ENCODE measurements at regions not wholly inside any gene's neighbourhood (a gene's known extent, or its start where the extent isn't known, plus 50 kb on each side); places are given as distances from the start of the nearest gene placed in this dataset.

- DNase-seq (ENCODE audit: low read depth in 2 of 2), result no peak
Observed at GRCh38 chr20:50242548-50242862, 51.9 kb downstream of the CEBPB start.

- DNase-seq (ENCODE audit: low read depth in 2 of 2), result no peak
Observed at GRCh38 chr20:50242863-50243609, 52.4 kb downstream of the CEBPB start.

- DNase-seq (ENCODE audit: low read depth in 2 of 2), result no peak
Observed at GRCh38 chr20:50243610-50244351, 53.2 kb downstream of the CEBPB start.

GRCh38 chr20:50244352-50245149 is 53.9 kb downstream of the CEBPB start:
- no peak for DNase-seq (ENCODE audit: low read depth in 2 of 2)

GRCh38 chr20:50245498-50246366 is 55.1 kb downstream of the CEBPB start:
- no peak for DNase-seq (ENCODE audit: low read depth in 2 of 2)

- DNase-seq (ENCODE audit: low read depth in 2 of 2), result no peak
Observed at GRCh38 chr20:50246367-50247195, 56.0 kb downstream of the CEBPB start.

- no peak for DNase-seq (ENCODE audit: low read depth in 2 of 2)
Observed at GRCh38 chr20:50247196-50248094, 56.8 kb downstream of the CEBPB start.

- DNase-seq (ENCODE audit: low read depth in 2 of 2), result no peak
Observed at GRCh38 chr20:50248104-50248641, 57.5 kb downstream of the CEBPB start.

GRCh38 chr20:50249447-50250388 is 59.1 kb downstream of the CEBPB start:
- no peak for DNase-seq (ENCODE audit: low read depth in 2 of 2)

- no peak for DNase-seq (ENCODE audit: low read depth in 2 of 2)
Observed at GRCh38 chr20:50250679-50251382, 60.2 kb downstream of the CEBPB start.

- no peak for DNase-seq (ENCODE audit: low read depth in 2 of 2)
Observed at GRCh38 chr20:50251383-50251748, 60.7 kb downstream of the CEBPB start.

GRCh38 chr20:50251992-50252511 is 61.4 kb downstream of the CEBPB start:
- no peak for DNase-seq (ENCODE audit: low read depth in 2 of 2)

GRCh38 chr20:50252701-50253100 is 62.1 kb downstream of the CEBPB start:
- DNase-seq (ENCODE audit: low read depth in 2 of 2), result no peak

GRCh38 chr20:50253101-50253500 is 62.5 kb downstream of the CEBPB start:
- no peak for DNase-seq (ENCODE audit: low read depth in 2 of 2)

- no peak for DNase-seq (ENCODE audit: low read depth in 2 of 2)
Observed at GRCh38 chr20:50254466-50255079, 63.9 kb downstream of the CEBPB start.

GRCh38 chr20:50256577-50256976 is 65.9 kb downstream of the CEBPB start:
- DNase-seq (ENCODE audit: low read depth in 2 of 2), result no peak

GRCh38 chr20:50257860-50258259 is 67.2 kb downstream of the CEBPB start:
- no peak for DNase-seq (ENCODE audit: low read depth in 2 of 2)

Measured in stimulated activated CD8-positive, alpha-beta memory T cell treated with anti-CD3 and anti-CD28 coated beads, Interleukin-7, amount 100 ng/mL, for 4 hours (primary cell).